ENCODE measurements at regions not wholly inside any gene's neighbourhood (a gene's known extent, or its start where the extent isn't known, plus 50 kb on each side); places are given as distances from the start of the nearest gene placed in this dataset.

DNA sequence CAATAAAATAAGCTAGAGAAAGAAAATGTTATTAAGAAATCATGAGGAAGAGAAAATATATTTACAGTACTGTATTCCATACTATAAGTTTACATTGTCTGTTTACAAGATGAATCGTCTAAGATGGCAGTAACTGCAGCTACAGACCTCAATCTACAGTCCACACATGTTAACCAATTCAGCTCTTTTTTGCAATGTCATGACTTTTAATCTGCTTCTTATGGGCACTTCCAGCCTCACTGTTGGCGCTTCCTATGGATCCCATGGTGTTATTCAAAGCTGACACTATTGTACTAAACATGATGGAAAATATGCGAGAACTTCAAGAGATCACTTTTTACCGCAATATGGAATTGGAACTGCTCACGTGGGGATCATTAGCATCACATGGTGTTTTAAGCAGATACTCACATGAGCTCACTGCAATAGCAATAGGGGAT, 451.5 kb upstream of the CITED2 start:
- TF ChIP-seq EZH2 (IDR thresholded peaks at IDR 0.05; ENCODE audit: borderline replicate concordance, low read depth, low read length, poor library complexity, severe bottlenecking) = no peak
- TF ChIP-seq, protein P1, sequence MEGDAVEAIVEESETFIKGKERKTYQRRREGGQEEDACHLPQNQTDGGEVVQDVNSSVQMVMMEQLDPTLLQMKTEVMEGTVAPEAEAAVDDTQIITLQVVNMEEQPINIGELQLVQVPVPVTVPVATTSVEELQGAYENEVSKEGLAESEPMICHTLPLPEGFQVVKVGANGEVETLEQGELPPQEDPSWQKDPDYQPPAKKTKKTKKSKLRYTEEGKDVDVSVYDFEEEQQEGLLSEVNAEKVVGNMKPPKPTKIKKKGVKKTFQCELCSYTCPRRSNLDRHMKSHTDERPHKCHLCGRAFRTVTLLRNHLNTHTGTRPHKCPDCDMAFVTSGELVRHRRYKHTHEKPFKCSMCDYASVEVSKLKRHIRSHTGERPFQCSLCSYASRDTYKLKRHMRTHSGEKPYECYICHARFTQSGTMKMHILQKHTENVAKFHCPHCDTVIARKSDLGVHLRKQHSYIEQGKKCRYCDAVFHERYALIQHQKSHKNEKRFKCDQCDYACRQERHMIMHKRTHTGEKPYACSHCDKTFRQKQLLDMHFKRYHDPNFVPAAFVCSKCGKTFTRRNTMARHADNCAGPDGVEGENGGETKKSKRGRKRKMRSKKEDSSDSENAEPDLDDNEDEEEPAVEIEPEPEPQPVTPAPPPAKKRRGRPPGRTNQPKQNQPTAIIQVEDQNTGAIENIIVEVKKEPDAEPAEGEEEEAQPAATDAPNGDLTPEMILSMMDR (conservative IDR thresholded peaks at IDR 0.05; ENCODE audit: low read depth, low read length) = no peak
- no TSS peak for BruUV-seq (replicated peaks)
- no peak overlapping the region for H3K4me3 ChIP-seq (ENCODE audit: low read depth, low read length, poor library complexity, severe bottlenecking)
- CTCF ChIA-PET = no interaction called here
- DNase-seq (ENCODE audit: low spot score) = no peak
- peaks cover 20% of the 10 kb centered on the region for H3K4me1 ChIP-seq (ENCODE audit: insufficient read depth, low read length, poor library complexity, severe bottlenecking)
- H3K27me3 ChIP-seq (replicated peaks; ENCODE audit: insufficient read depth, low read depth, low read length, poor library complexity) = no peaks in the 10 kb centered on the region
- no peaks in the 10 kb centered on the region for H3K36me3 ChIP-seq (ENCODE audit: insufficient read depth, low read length, poor library complexity, severe bottlenecking)
- H3K27ac ChIP-seq (ENCODE audit: low read depth, low read length, poor library complexity, severe bottlenecking) = no peak overlapping the region
- H3K9me3 ChIP-seq (ENCODE audit: low read depth, low read length, poor library complexity, severe bottlenecking) = no peaks in the 10 kb centered on the region
- POLR2A ChIA-PET (ENCODE audit: low non-redundant PET) = no interaction called here
- intact Hi-C loops (cut with micrococcal nuclease; ENCODE audit: unreplicated experiment) = no loop called here

DNA sequence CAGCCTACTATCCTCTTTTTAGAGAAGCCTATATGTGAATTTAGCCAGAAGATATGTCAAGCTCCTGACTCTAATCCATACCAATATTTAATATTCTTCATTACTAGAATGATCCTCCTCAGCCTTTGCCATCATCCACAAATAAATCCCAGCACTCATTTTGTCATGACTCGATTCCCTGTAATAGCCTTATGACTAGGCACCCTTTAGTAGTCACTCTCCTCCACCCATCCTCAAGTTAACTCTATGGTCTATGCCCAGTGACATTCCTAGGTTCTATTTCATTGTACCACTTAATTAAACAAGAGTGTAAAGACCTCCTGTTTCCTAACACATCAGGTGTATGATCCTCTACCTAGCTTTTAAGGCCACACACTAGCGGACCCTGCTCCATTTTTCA, 450.4 kb upstream of the CITED2 start:
- BruUV-seq (replicated peaks) = no TSS peak
- no peak overlapping the region for H3K4me3 ChIP-seq (ENCODE audit: low read depth, low read length, poor library complexity, severe bottlenecking)
- ChIA-PET CTCF (no interaction called here), POLR2A (ENCODE audit: low non-redundant PET) (no interaction called here)
- intact Hi-C loops (cut with micrococcal nuclease; ENCODE audit: unreplicated experiment) = no loop called here
- DNase-seq (ENCODE audit: low spot score) = no peak
- H3K9me3 ChIP-seq (ENCODE audit: low read depth, low read length, poor library complexity, severe bottlenecking) = no peaks in the 10 kb centered on the region
- TF ChIP-seq, protein P1 (conservative IDR thresholded peaks at IDR 0.05; ENCODE audit: low read depth, low read length) = no peak
- TF ChIP-seq EZH2 (IDR thresholded peaks at IDR 0.05; ENCODE audit: borderline replicate concordance, low read depth, low read length, poor library complexity, severe bottlenecking) = no peak
- H3K4me1 ChIP-seq (ENCODE audit: insufficient read depth, low read length, poor library complexity, severe bottlenecking) = peaks cover 31% of the 10 kb centered on the region
- H3K27me3 ChIP-seq (replicated peaks; ENCODE audit: insufficient read depth, low read depth, low read length, poor library complexity) = no peaks in the 10 kb centered on the region
- H3K36me3 ChIP-seq (ENCODE audit: insufficient read depth, low read length, poor library complexity, severe bottlenecking) = no peaks in the 10 kb centered on the region
- no peak overlapping the region for H3K27ac ChIP-seq (ENCODE audit: low read depth, low read length, poor library complexity, severe bottlenecking)

DNA sequence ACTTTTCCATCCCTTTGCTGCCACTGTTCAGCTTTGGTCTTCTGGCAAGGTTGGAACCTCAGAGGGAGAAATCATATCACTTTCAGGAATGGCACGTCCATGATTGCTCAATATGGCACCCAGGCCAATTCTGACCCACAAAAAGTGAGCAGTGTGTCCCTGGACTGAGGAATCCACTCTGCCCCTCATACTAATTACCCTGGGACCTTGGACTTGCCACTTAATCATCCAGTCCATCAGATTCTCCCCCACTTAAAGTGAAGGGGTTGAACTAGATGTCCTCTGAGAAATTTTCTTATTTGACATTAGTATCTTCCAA, 449.3 kb upstream of the CITED2 start:
- no peaks in the 10 kb centered on the region for H3K9me3 ChIP-seq (ENCODE audit: low read depth, low read length, poor library complexity, severe bottlenecking)
- no peak overlapping the region for H3K27ac ChIP-seq (ENCODE audit: low read depth, low read length, poor library complexity, severe bottlenecking)
- H3K4me1 ChIP-seq (ENCODE audit: insufficient read depth, low read length, poor library complexity, severe bottlenecking) = peaks cover 25% of the 10 kb centered on the region
- CTCF ChIA-PET = no interaction called here
- no peaks in the 10 kb centered on the region for H3K27me3 ChIP-seq (replicated peaks; ENCODE audit: insufficient read depth, low read depth, low read length, poor library complexity)
- no peak for DNase-seq (ENCODE audit: low spot score)
- H3K36me3 ChIP-seq (ENCODE audit: insufficient read depth, low read length, poor library complexity, severe bottlenecking) = no peaks in the 10 kb centered on the region
- POLR2A ChIA-PET (ENCODE audit: low non-redundant PET) = no interaction called here
- TF ChIP-seq, protein P1 (conservative IDR thresholded peaks at IDR 0.05; ENCODE audit: low read depth, low read length) = no peak
- no peak for TF ChIP-seq EZH2 (IDR thresholded peaks at IDR 0.05; ENCODE audit: borderline replicate concordance, low read depth, low read length, poor library complexity, severe bottlenecking)
- intact Hi-C loops (cut with micrococcal nuclease; ENCODE audit: unreplicated experiment) = no loop called here
- no TSS peak for BruUV-seq (replicated peaks)
- no peak overlapping the region for H3K4me3 ChIP-seq (ENCODE audit: low read depth, low read length, poor library complexity, severe bottlenecking)

Measured in A673 (cell line).